Breast epithelium (tissue), 3 donors: ENCODE measurements at regions not wholly inside any gene's neighbourhood (a gene's known extent, or its start where the extent isn't known, plus 50 kb on each side); places are given as distances from the start of the nearest gene placed in this dataset.

ENCODE experiments used
- POLR2A ChIP-seq: fragments of 450-650 bp; IDR thresholded peaks from one replicate; pipeline ENCODE4 v1.6.1; 2016; ENCODE audit warnings: antibody characterized with exemption, mild to moderate bottlenecking, moderate library complexity
- TF ChIP-seq, protein P1 (sequence below), 3 donors: fragments of 450-650 bp; IDR thresholded peaks; one replicate each; pipeline ENCODE4 v1.5.1; 2016 to 2017; ENCODE audit warnings: antibody characterized with exemption in 3 of 3, mild to moderate bottlenecking in 3 of 3, moderate library complexity in 3 of 3

GRCh38 chr6:19382676-19383075 lies 454.5 kb upstream of the ID4 start:
- TF ChIP-seq, protein P1, sequence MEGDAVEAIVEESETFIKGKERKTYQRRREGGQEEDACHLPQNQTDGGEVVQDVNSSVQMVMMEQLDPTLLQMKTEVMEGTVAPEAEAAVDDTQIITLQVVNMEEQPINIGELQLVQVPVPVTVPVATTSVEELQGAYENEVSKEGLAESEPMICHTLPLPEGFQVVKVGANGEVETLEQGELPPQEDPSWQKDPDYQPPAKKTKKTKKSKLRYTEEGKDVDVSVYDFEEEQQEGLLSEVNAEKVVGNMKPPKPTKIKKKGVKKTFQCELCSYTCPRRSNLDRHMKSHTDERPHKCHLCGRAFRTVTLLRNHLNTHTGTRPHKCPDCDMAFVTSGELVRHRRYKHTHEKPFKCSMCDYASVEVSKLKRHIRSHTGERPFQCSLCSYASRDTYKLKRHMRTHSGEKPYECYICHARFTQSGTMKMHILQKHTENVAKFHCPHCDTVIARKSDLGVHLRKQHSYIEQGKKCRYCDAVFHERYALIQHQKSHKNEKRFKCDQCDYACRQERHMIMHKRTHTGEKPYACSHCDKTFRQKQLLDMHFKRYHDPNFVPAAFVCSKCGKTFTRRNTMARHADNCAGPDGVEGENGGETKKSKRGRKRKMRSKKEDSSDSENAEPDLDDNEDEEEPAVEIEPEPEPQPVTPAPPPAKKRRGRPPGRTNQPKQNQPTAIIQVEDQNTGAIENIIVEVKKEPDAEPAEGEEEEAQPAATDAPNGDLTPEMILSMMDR (IDR thresholded peaks at IDR 0.05) = no peak
- no peak for TF ChIP-seq POLR2A
